ENCODE measurements at regions not wholly inside any gene's neighbourhood (a gene's known extent, or its start where the extent isn't known, plus 50 kb on each side); places are given as distances from the start of the nearest gene placed in this dataset.

DNA sequence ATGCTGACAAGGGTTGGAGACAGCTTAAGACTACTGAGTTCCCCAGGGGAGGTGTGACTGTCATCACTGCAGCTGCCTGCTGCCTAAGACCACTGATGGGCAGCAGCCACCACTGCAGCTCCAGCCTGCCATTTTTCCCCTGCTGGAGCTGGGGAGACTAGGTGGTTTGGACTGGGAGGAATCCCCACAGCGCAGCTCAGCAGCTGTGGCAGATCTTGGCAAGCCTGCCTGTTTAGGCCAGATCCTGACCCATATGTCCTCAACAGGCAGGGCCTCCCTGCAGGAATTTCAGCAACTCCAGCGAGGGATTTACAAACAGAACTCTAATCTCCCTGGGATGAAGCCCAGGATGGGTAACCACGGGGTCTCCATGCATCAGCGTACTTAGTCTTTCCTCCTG, 356.4 kb upstream of the TOM1L1 start:
- TF ChIP-seq, protein P1, sequence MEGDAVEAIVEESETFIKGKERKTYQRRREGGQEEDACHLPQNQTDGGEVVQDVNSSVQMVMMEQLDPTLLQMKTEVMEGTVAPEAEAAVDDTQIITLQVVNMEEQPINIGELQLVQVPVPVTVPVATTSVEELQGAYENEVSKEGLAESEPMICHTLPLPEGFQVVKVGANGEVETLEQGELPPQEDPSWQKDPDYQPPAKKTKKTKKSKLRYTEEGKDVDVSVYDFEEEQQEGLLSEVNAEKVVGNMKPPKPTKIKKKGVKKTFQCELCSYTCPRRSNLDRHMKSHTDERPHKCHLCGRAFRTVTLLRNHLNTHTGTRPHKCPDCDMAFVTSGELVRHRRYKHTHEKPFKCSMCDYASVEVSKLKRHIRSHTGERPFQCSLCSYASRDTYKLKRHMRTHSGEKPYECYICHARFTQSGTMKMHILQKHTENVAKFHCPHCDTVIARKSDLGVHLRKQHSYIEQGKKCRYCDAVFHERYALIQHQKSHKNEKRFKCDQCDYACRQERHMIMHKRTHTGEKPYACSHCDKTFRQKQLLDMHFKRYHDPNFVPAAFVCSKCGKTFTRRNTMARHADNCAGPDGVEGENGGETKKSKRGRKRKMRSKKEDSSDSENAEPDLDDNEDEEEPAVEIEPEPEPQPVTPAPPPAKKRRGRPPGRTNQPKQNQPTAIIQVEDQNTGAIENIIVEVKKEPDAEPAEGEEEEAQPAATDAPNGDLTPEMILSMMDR (conservative IDR thresholded peaks at IDR 0.05; ENCODE audit: low read depth, low read length), result no peak
- TF ChIP-seq MAFK (IDR thresholded peaks at IDR 0.05; ENCODE audit: low read depth, low read length), result no peak

Data from IMR-90 (cell line).